Body of pancreas (tissue), 4 donors: ENCODE measurements at regions not wholly inside any gene's neighbourhood (a gene's known extent, or its start where the extent isn't known, plus 50 kb on each side); places are given as distances from the start of the nearest gene placed in this dataset.

Experiments used
- ATAC-seq: fragments of 150-250 bp; one replicate; pipeline ENCODE4 v1.9.1; 2016
- DNase-seq, 4 donors: peaks; one replicate each; pipeline ENCODE4 v3.0.0-alpha.2; 2019
- H3K27ac ChIP-seq, 4 donors: fragments of 200-600 bp; sonication (generic); 1 replicate in 3 of 4; 2 replicates in 1 of 4; pipeline versions ENCODE4 v1.5.1 to v1.6.1; 2016 to 2019; ENCODE audit warnings: mild to moderate bottlenecking in 1 of 4, mixed read lengths in 1 of 4, moderate library complexity in 1 of 4
- H3K27me3 ChIP-seq, 2 donors: fragments of 200-600 bp; sonication (generic); one replicate each; pipeline ENCODE4 v1.6.0; 2016; ENCODE audit warnings: mild to moderate bottlenecking in 1 of 2
- H3K36me3 ChIP-seq, 2 donors: fragments of 200-600 bp; sonication (generic); replicated peaks in 1 of 2; 2 replicates each; pipeline ENCODE4 v1.5.1; 2016; ENCODE audit warnings: low read depth in 2 of 2; ENCODE audit not compliant: insufficient read depth in 1 of 2
- H3K4me1 ChIP-seq: fragments of 200-600 bp; sonication (generic); one replicate; pipeline ENCODE4 v1.6.0; 2016
- H3K4me3 ChIP-seq, 2 donors: fragments of 200-600 bp; sonication (generic); 1 replicate in 1 of 2; 2 replicates in 1 of 2; pipeline ENCODE4 v1.5.1; 2016 to 2019
- H3K9me3 ChIP-seq, 3 donors: fragments of 200-600 bp; sonication (generic); 1 replicate in 2 of 3; 2 replicates in 1 of 3; pipeline ENCODE4 v1.5.1; 2016
- CTCF ChIP-seq, 7 experiments: fragments of 450-650 bp in 4 of 7; fragments of 200-600 bp in 3 of 7; sonication (generic) in 3 of 7; IDR thresholded peaks; one replicate each; pipeline ENCODE4 v1.5.1; 2016 to 2019; ENCODE audit warnings: antibody characterized with exemption in 7 of 7
- POLR2A ChIP-seq, 3 donors: fragments of 450-650 bp; IDR thresholded peaks; one replicate each; pipeline ENCODE4 v1.6.1; 2016; ENCODE audit warnings: antibody characterized with exemption in 3 of 3, mild to moderate bottlenecking in 2 of 3
- WGBS, 2 donors: methylation state at CpG; one replicate each; pipeline ENCODE4 v1.1.5; 2017; 5-methylcytosine and 5-hydroxymethylcytosine counted together
- intact Hi-C: fragments of 100-400 bp; cut with DNase I; formaldehyde crosslinking; loops from one replicate; pipeline ENCODE4 v1.15.1; 2023

GRCh38 chr10:59102394-59102793 lies 74.0 kb upstream of the PHYHIPL start:
- H3K27ac ChIP-seq, result no peak overlapping the region
- peaks cover 21% of the 10 kb centered on the region for H3K4me1 ChIP-seq
- H3K27me3 ChIP-seq, result no peaks in the 10 kb centered on the region
- H3K4me3 ChIP-seq, result no peak overlapping the region
- intact Hi-C loops, result no loop called here
- no peaks in the 10 kb centered on the region for H3K36me3 ChIP-seq
- ATAC-seq (no peak), DNase-seq (no peak)
- 80 to 88% methylated on average over 4 of the region's 4 CpGs for WGBS, 2 donors
- TF ChIP-seq CTCF (IDR thresholded peaks at IDR 0.05) (no peak), POLR2A (IDR thresholded peaks at IDR 0.05) (no peak)
- no peaks in the 10 kb centered on the region for H3K9me3 ChIP-seq

GRCh38 chr10:59104186-59104585 lies 72.3 kb upstream of the PHYHIPL start:
- WGBS, 2 donors, result 93 to 94% methylated on average over 4 of the region's 4 CpGs
- H3K27ac ChIP-seq, result no peak overlapping the region
- DNase-seq (no peak), ATAC-seq (no peak)
- intact Hi-C loops, result no loop called here
- TF ChIP-seq POLR2A (IDR thresholded peaks at IDR 0.05) (no peak), CTCF (IDR thresholded peaks at IDR 0.05) (no peak)
- no peaks in the 10 kb centered on the region for H3K36me3 ChIP-seq
- H3K27me3 ChIP-seq, result no peaks in the 10 kb centered on the region
- H3K4me3 ChIP-seq, result no peak overlapping the region
- no peaks in the 10 kb centered on the region for H3K9me3 ChIP-seq
- H3K4me1 ChIP-seq, result peaks cover 33% of the 10 kb centered on the region

GRCh38 chr10:59106441-59106840 lies 70.0 kb upstream of the PHYHIPL start:
- intact Hi-C loops, result no loop called here
- no peak overlapping the region for H3K4me3 ChIP-seq
- H3K9me3 ChIP-seq, result no peaks in the 10 kb centered on the region
- no peaks in the 10 kb centered on the region for H3K36me3 ChIP-seq
- WGBS, 2 donors, result 93 to 96% methylated on average over 1 of the region's 1 CpG
- no peak overlapping the region for H3K27ac ChIP-seq
- H3K4me1 ChIP-seq, result peaks cover 43% of the 10 kb centered on the region
- TF ChIP-seq CTCF (IDR thresholded peaks at IDR 0.05), result no peak
- no peak for TF ChIP-seq POLR2A (IDR thresholded peaks at IDR 0.05)
- ATAC-seq (no peak), DNase-seq (no peak)
- H3K27me3 ChIP-seq, result no peaks in the 10 kb centered on the region

- intact Hi-C loops, result no loop called here
- ATAC-seq (no peak), DNase-seq (no peak)
- Histone ChIP-seq H3K4me1 (peaks cover 43% of the 10 kb centered on the region), H3K36me3 (no peaks in the 10 kb centered on the region), H3K27ac (peak overlapping the region in 1 of 4 donors; percentile 19), H3K9me3 (no peaks in the 10 kb centered on the region), H3K27me3 (no peaks in the 10 kb centered on the region), H3K4me3 (no peak overlapping the region)
- no peak for TF ChIP-seq CTCF (IDR thresholded peaks at IDR 0.05)
- TF ChIP-seq POLR2A (IDR thresholded peaks at IDR 0.05), result no peak
- 26 to 35% methylated on average over 1 of the region's 1 CpG for WGBS, 2 donors
Measured at GRCh38 chr10:59107147-59107546, 69.3 kb upstream of the PHYHIPL start.

- Histone ChIP-seq H3K9me3 (no peaks in the 10 kb centered on the region), H3K4me3 (no peak overlapping the region), H3K27me3 (no peaks in the 10 kb centered on the region), H3K4me1 (peaks cover 44% of the 10 kb centered on the region), H3K36me3 (no peaks in the 10 kb centered on the region), H3K27ac (peak overlapping the region; percentile 39 to 76 (median 50))
- no peak for DNase-seq
- intact Hi-C loops, result no loop called here
- TF ChIP-seq POLR2A (IDR thresholded peaks at IDR 0.05) (no peak), CTCF (IDR thresholded peaks at IDR 0.05) (no peak)
- ATAC-seq, result no peak
- 22 to 31% methylated on average over 1 of the region's 1 CpG for WGBS, 2 donors
Measured at GRCh38 chr10:59108296-59108870, 68.1 kb upstream of the PHYHIPL start.
